IPS DF 6.9 (cell line): ENCODE measurements at regions not wholly inside any gene's neighbourhood (a gene's known extent, or its start where the extent isn't known, plus 50 kb on each side); places are given as distances from the start of the nearest gene placed in this dataset.
"Not testable (repeated sequence)": the region's sequence is repeated elsewhere in the genome, so short reads cannot be mapped to it uniquely, and the experiment has no call there.

Experiments
- DNase-seq: peaks from one replicate; pipeline ENCODE4 v3.0.0-alpha.2; 2013; ENCODE audit warnings: low read depth, low spot score
- H3K27ac ChIP-seq: one replicate; pipeline ENCODE4 v1.5.1; 2013; ENCODE audit warnings: low read length, control low read depth
- H3K27me3 ChIP-seq: 2 replicates; pipeline ENCODE4 v1.6.1; 2013; ENCODE audit warnings: mild to moderate bottlenecking, low read length; ENCODE audit not compliant: control insufficient read depth, insufficient read depth
- H3K36me3 ChIP-seq: 2 replicates; pipeline ENCODE4 v1.6.1; 2013; ENCODE audit warnings: low read length; ENCODE audit not compliant: control insufficient read depth, insufficient read depth
- H3K4me1 ChIP-seq: 2 replicates; pipeline ENCODE4 v1.6.1; 2013; ENCODE audit warnings: low read length; ENCODE audit not compliant: control insufficient read depth, insufficient read depth
- H3K4me3 ChIP-seq: 2 replicates; pipeline ENCODE4 v1.5.1; 2013; ENCODE audit warnings: mild to moderate bottlenecking, low read length
- H3K9me3 ChIP-seq: 2 replicates; pipeline ENCODE4 v1.6.1; 2013; ENCODE audit warnings: low read length, inconsistent platforms; ENCODE audit not compliant: control insufficient read depth, insufficient read depth
- WGBS: extraction: QIAGEN DNeasy Blood & Tissue Kit; methylation state at CpG from one replicate; pipeline ENCODE4 v1.1.7; 2013; ENCODE audit warnings: mixed read lengths, missing lambda C conversion rate; ENCODE audit not compliant: insufficient read length, insufficient coverage; 5-methylcytosine and 5-hydroxymethylcytosine counted together

DNA sequence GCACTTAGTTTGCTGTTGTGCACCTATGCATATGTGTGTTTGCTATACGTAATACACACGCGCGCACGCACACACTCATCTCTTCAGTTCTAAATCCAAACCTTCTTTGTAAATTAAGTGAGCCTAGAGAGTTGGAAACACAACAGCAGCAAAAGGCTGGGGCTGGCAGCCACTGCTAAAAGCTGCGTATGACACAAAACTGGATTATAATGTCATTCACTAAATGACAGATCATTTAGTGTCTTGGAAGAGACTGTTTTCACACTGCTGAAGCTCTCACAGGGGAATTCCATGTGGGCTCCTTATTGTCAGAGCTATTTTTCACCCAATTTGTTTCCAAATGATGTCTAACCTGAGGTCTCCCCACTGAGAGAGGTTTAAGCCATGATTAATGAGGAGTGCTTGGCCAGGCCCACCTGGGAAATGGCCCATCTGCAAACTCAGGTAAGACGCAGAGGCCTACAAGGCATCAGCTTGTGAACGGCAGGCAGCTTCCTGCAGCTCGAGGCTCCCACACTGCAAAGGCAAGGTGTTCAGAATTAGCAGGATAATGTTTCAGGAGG, 94.2 kb downstream of the OLIG3 start:
- H3K27me3 ChIP-seq = no peaks in the 10 kb centered on the region
- no peaks in the 10 kb centered on the region for H3K36me3 ChIP-seq
- no CpG with 5 or more reads among the region's 9 CpGs for WGBS
- no peak overlapping the region for H3K4me3 ChIP-seq
- no peaks in the 10 kb centered on the region for H3K4me1 ChIP-seq
- no peak for DNase-seq
- H3K9me3 ChIP-seq = no peaks in the 10 kb centered on the region
- H3K27ac ChIP-seq = no peak overlapping the region

DNA sequence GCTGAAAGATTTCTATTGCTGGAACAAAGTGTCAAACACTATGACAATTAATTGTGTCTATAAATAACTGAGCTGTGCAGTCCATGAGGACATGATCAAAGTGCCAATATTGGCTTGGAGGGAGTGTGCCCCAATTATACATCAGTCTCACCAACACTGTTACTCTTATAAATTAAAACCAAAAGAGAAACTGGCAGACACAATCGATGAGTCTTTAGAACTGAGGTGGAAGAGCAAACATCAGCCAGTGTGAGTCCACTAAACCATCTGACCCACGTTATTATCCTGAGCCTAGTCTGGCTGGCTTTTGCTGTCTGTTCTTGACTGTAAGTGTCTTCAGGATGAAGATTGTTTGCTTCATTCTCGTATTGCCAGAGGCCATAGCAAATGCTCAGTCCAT, 98.9 kb downstream of the OLIG3 start:
- H3K36me3 ChIP-seq = no peaks in the 10 kb centered on the region
- no peak overlapping the region for H3K4me3 ChIP-seq
- H3K4me1 ChIP-seq = no peaks in the 10 kb centered on the region
- no peaks in the 10 kb centered on the region for H3K9me3 ChIP-seq
- no CpG with 5 or more reads among the region's 3 CpGs for WGBS
- no peak for DNase-seq
- H3K27me3 ChIP-seq = no peaks in the 10 kb centered on the region
- H3K27ac ChIP-seq = no peak overlapping the region

DNA sequence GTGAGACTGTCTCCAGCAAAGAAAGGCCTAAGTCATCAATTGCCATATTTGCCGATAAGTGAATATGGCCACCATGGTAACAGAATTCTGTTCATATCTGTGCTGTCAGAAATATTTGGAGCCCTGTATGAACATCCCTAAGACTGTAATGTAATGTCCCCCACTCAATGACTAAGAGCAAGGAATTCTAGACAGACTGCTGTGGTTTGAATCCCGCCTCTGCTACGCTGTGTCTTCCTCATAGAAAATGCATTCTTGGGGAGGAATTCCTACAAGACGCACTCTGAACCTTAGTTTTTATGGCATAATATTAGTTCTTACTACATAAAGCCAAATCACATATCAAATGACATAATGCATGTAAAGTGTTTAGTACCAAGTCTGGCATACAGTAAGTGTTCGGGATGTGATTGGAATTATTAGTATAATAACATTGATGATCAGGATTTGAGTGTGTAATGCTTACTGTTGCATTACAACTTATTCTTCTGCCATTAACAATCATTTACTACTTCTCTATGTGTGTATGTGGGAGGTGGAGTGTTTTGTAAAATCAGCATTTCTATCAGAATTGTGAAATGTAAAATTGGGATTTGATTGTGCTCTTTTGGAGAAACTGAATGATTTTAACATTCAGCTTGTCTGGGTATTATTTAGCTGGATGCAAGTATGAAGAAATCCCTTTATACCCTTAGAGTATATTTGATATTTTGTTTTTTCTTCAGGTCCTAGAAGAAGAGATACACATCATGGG, 103.0 kb downstream of the OLIG3 start:
- Histone ChIP-seq H3K27me3 (peaks cover 13% of the 10 kb centered on the region), H3K4me1 (no peaks in the 10 kb centered on the region), H3K36me3 (no peaks in the 10 kb centered on the region), H3K4me3 (no peak overlapping the region), H3K27ac (no peak overlapping the region), H3K9me3 (no peaks in the 10 kb centered on the region)
- DNase-seq = no peak
- 100% methylated on average over 1 of the region's 5 CpGs for WGBS

DNA sequence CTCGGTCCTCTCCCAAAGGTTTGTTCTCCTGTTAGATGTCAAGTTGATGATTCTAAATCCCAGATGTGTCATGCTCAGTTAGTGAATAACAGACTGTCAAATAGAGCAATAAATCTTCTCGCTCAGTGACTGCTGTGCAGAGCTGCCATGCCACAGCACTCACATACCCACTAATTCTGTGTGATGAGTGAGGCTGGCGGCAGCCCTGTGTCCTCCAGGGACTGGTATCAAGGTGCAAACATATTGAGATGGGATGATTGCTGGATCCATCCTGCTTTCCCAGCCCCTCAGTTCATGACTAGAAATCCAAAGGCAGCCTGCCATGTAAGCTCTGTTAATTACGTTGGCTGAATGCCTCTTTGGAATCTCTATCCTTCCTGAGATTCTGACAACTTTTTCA, 103.9 kb downstream of the OLIG3 start:
- no peaks in the 10 kb centered on the region for H3K9me3 ChIP-seq
- WGBS = no CpG with 5 or more reads among the region's 4 CpGs
- no peaks in the 10 kb centered on the region for H3K4me1 ChIP-seq
- no peak overlapping the region for H3K4me3 ChIP-seq
- no peak for DNase-seq
- H3K36me3 ChIP-seq = no peaks in the 10 kb centered on the region
- peaks cover 20% of the 10 kb centered on the region for H3K27me3 ChIP-seq
- H3K27ac ChIP-seq = no peak overlapping the region

DNA sequence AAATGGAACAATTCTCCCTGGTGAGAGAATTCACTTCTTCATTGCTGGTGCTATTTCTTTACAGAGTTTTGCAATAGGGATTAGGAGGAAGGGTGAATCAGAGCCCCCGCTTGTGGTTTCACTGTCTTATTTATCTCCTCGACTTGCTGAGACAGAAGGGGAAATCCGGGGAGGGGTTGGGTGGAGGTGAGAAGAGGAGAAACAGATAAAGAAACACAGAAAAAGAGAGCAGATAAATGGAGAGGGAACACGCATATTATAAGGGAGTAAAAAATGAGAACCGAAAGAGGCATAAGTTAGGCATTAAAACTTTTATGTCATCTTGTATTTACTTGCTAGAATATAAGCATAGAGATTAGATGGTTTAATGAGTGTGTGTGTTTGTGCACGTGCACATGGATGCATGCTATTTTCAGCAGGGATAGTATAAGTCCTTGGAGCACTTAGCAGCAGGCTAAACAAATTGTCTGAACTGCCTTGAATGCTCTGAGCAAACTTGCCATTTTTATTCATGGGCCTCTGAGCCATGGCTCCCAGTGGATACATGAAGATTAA, 105.0 kb downstream of the OLIG3 start:
- Histone ChIP-seq H3K27ac (no peak overlapping the region), H3K36me3 (no peaks in the 10 kb centered on the region), H3K4me3 (no peak overlapping the region), H3K9me3 (no peaks in the 10 kb centered on the region), H3K27me3 (peaks cover 25% of the 10 kb centered on the region), H3K4me1 (no peaks in the 10 kb centered on the region)
- DNase-seq = no peak
- no CpG with 5 or more reads among the region's 6 CpGs for WGBS

DNA sequence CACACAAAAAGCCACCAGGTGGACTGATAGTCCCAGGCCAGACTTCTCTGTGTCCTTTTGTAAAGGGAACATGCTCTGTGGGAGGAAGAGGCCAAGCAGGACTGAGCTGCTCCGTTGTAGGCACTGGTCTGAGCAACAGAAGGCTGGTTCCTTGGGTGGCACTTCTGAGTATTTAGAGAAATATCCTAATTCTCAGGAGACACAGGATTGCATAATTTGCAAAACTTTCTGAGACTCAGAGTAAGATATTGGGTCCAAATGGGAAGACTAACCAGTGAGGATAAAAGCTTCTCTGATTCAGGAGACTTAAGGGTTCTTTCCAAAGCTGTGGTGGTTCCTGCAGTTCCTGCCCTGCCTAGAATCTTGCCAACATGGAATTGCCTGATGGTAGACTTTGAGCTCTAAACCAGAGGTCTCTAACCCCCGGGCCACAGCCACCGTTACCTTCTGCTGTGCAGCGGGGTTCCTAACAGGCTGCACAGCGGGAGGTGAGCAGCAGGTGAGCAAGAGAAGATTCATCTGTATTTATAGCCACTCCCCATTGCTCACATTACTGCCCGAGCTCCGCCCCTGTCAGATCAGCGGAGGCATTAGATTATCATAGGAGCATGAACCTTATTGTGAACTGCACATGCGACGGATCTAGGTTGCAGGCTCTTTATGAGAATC, 107.0 kb downstream of the OLIG3 start:
- Histone ChIP-seq H3K36me3 (no peaks in the 10 kb centered on the region), H3K4me3 (no peak overlapping the region), H3K27me3 (peaks cover 25% of the 10 kb centered on the region), H3K27ac (no peak overlapping the region), H3K4me1 (no peaks in the 10 kb centered on the region), H3K9me3 (no peaks in the 10 kb centered on the region)
- WGBS = no CpG with 5 or more reads among the region's 10 CpGs
- DNase-seq = no peak

DNA sequence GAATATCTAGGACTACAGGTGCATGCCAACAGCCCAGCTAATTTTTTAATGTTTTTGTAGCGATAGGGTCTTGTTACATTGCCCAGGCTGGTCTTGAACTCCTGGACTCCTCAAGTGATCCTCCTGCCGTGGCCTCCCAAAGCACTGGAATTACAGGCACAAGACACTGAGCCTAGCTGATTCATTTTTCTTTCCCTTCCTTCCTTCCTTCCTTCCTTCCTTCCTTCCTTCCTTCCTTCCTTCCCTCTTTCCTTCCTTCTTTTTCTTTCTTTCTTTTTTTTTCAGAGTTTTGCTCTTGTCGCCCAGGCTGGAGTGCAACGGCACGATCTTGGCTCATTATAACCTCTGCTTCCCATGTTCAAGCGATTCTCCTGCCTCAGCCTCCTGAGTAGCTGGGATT, 110.9 kb downstream of the OLIG3 start:
- not testable (repeated sequence) for H3K4me1 ChIP-seq, H3K9me3 ChIP-seq, H3K36me3 ChIP-seq, H3K4me3 ChIP-seq, H3K27ac ChIP-seq, DNase-seq
- peaks cover 20% of the 10 kb centered on the region for H3K27me3 ChIP-seq
- no CpG with 5 or more reads among the region's 6 CpGs for WGBS

DNA sequence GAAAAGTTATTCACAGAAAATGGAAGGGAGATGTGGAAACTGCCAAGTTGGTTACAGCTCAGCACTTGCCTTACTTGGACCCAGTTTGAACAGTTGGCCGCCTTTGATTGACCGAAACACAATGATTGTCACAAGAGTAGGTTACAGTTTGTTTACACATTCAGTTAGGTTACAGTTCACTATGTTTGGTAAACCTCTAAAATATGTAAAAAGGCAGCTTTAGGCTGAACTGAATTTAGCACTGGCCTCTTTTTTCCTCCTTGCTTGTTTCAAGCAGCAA, 116.2 kb downstream of the OLIG3 start:
- H3K36me3 ChIP-seq = no peaks in the 10 kb centered on the region
- no peak for DNase-seq
- no peaks in the 10 kb centered on the region for H3K27me3 ChIP-seq
- no peak overlapping the region for H3K4me3 ChIP-seq
- WGBS = no CpG with 5 or more reads among the region's 2 CpGs
- no peaks in the 10 kb centered on the region for H3K9me3 ChIP-seq
- no peaks in the 10 kb centered on the region for H3K4me1 ChIP-seq
- no peak overlapping the region for H3K27ac ChIP-seq

DNA sequence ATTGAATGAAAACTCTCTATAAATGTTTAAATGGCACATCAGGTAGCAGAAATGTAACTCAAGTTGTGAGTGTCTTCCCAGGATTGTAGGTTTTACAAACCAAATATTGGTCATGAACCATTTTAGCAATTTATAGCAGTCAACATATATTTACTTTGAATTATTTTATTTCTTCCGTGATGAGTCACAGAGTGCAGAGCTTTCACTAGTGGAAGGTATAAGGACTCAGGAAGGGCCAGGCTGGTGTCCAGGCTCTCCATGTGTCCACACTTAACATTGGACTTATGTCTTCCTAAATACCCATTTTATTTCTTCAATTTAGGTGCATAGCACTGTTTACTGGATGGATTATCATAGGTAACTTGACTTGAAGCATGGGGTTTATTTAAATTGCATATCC, 120.9 kb downstream of the OLIG3 start:
- no peaks in the 10 kb centered on the region for H3K36me3 ChIP-seq
- DNase-seq = no peak
- no peaks in the 10 kb centered on the region for H3K9me3 ChIP-seq
- H3K4me3 ChIP-seq = no peak overlapping the region
- H3K27me3 ChIP-seq = no peaks in the 10 kb centered on the region
- peaks cover 2% of the 10 kb centered on the region; the same call in 1 of the 2 replicates for H3K4me1 ChIP-seq
- no peak overlapping the region for H3K27ac ChIP-seq
- WGBS = no CpG with 5 or more reads among the region's 1 CpG

DNA sequence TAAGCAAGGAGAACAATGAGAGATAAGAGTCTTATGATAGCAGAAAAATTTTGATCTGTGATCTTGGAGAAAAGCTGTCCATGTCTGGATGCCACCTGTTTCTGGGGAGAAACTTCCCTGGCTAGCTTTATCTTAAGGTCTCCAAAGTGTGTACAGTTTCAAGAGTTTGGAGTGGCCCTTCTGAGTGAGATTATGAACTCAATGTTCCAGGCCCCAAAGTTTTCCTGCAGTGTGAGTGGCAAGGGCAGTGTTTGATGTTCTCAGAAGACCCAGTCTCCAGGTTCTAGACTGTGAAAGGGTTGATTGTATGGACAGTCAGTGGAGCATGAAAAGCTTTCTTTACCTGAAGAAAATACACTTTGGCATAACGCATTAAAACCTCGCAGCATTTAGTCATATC, 121.7 kb downstream of the OLIG3 start:
- Histone ChIP-seq H3K9me3 (no peaks in the 10 kb centered on the region), H3K4me3 (no peak overlapping the region), H3K27me3 (no peaks in the 10 kb centered on the region), H3K4me1 (peaks cover 2% of the 10 kb centered on the region; the same call in 1 of the 2 replicates), H3K36me3 (no peaks in the 10 kb centered on the region), H3K27ac (no peak overlapping the region)
- no CpG with 5 or more reads among the region's 2 CpGs for WGBS
- no peak for DNase-seq
